ENCODE measurements at regions not wholly inside any gene's neighbourhood (a gene's known extent, or its start where the extent isn't known, plus 50 kb on each side); places are given as distances from the start of the nearest gene placed in this dataset.
"Not testable (repeated sequence)": the region's sequence is repeated elsewhere in the genome, so short reads cannot be mapped to it uniquely, and the experiment has no call there.

DNA sequence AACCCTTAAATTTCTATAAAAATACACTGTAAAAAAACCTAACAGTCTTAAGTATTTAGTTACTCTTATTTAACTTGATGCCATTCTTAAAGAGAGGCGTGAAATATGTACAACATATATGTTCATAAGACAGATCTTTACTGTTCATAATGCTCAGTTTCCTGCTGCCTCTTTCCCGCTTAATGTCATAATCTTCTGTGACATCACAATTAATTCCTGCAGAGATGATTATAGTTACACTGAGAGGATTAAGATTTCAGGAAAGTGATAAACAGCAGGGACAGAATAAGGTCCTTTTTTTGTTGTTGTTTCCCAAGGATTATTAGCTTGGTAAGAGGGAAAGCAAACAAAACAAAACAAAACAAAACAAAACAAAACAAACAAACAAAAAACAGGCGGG lies 801.4 kb downstream of the FLRT2 start:
- no peak for TF ChIP-seq CTCF (IDR thresholded peaks at IDR 0.05)
- H3K36me3 ChIP-seq (ENCODE audit: insufficient read depth, low read length) = no peaks in the 10 kb centered on the region
- Mint-ChIP-seq H3K9me3 (no peaks in the 10 kb centered on the region), H3K27me3 (no peaks in the 10 kb centered on the region), H3K4me3 (no peak overlapping the region), H3K36me3 (ENCODE audit: low read depth) (no peaks in the 10 kb centered on the region), H3K27ac (no peak overlapping the region), H3K4me1 (ENCODE audit: low read depth) (no peaks in the 10 kb centered on the region)
- no peaks in the 10 kb centered on the region for H3K9me3 ChIP-seq (ENCODE audit: control insufficient read depth in 1 of 2, insufficient read depth in 1 of 2, low read length in 2 of 2)
- H3K4me3 ChIP-seq (ENCODE audit: low read length) = no peak overlapping the region
- no peaks in the 10 kb centered on the region for H3K4me1 ChIP-seq (ENCODE audit: insufficient read depth, low read length)
- H3K27ac ChIP-seq (ENCODE audit: low read depth in 1 of 2, low read length in 2 of 2) = no peak overlapping the region
- DNase-seq (no peak), ATAC-seq (ENCODE audit: poor library complexity) (no peak)
- POLR2A ChIA-PET = no interaction called here
- intact Hi-C loops (cut with DNase I, micrococcal nuclease) = no loop called here
- H3K27me3 ChIP-seq (ENCODE audit: control insufficient read depth in 1 of 2, insufficient read depth in 2 of 2, low read length in 2 of 2) = no peaks in the 10 kb centered on the region
- CTCF ChIA-PET = no interaction called here

DNA sequence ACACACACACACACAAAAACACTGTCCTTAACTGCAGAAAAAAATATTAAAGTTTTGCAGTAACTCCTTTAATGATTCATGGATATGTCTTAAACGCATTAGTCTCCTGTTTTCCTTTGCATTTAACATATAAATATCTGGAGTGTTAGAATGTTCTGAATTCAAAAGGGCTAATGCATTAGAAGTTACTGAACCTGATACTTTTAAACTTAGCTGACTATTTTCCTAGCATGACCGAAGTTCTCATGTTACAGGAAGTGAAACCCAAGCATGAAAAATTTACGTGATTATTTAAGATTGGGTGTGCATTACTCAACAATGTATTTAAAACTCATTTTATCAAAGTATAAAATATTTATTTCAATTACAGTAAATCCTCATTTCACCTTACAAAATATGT lies 791.2 kb downstream of the FLRT2 start:
- ChIA-PET CTCF (no interaction called here), POLR2A (no interaction called here)
- Mint-ChIP-seq H3K36me3 (ENCODE audit: low read depth) (no peaks in the 10 kb centered on the region), H3K27me3 (no peaks in the 10 kb centered on the region), H3K4me3 (no peak overlapping the region), H3K4me1 (ENCODE audit: low read depth) (no peaks in the 10 kb centered on the region), H3K9me3 (peaks cover 10% of the 10 kb centered on the region), H3K27ac (no peak overlapping the region)
- H3K4me3 ChIP-seq (ENCODE audit: low read length) = no peak overlapping the region
- DNase-seq (no peak), ATAC-seq (ENCODE audit: poor library complexity) (no peak)
- H3K36me3 ChIP-seq (ENCODE audit: insufficient read depth, low read length) = no peaks in the 10 kb centered on the region
- TF ChIP-seq CTCF (IDR thresholded peaks at IDR 0.05) = no peak
- H3K4me1 ChIP-seq (ENCODE audit: insufficient read depth, low read length) = no peaks in the 10 kb centered on the region
- intact Hi-C loops (cut with DNase I, micrococcal nuclease) = no loop called here
- H3K27ac ChIP-seq (ENCODE audit: low read depth in 1 of 2, low read length in 2 of 2) = no peak overlapping the region
- no peaks in the 10 kb centered on the region for H3K9me3 ChIP-seq (ENCODE audit: control insufficient read depth in 1 of 2, insufficient read depth in 1 of 2, low read length in 2 of 2)
- H3K27me3 ChIP-seq (ENCODE audit: control insufficient read depth in 1 of 2, insufficient read depth in 2 of 2, low read length in 2 of 2) = no peaks in the 10 kb centered on the region

GRCh38 chr14:86312154-86312665 lies 782.3 kb downstream of the FLRT2 start:
- H3K4me1 Mint-ChIP-seq (ENCODE audit: low read depth); CTCF ChIA-PET; H3K27me3 Mint-ChIP-seq; intact Hi-C loops (cut with DNase I, micrococcal nuclease); H3K4me3 ChIP-seq (ENCODE audit: low read length); DNase-seq; ATAC-seq (ENCODE audit: poor library complexity); H3K27ac Mint-ChIP-seq; H3K27ac ChIP-seq (ENCODE audit: low read depth in 1 of 2, low read length in 2 of 2); H3K4me1 ChIP-seq (ENCODE audit: insufficient read depth, low read length); POLR2A ChIA-PET; H3K36me3 Mint-ChIP-seq (ENCODE audit: low read depth); H3K36me3 ChIP-seq (ENCODE audit: insufficient read depth, low read length); H3K9me3 Mint-ChIP-seq; H3K27me3 ChIP-seq (ENCODE audit: control insufficient read depth in 1 of 2, insufficient read depth in 2 of 2, low read length in 2 of 2); H3K4me3 Mint-ChIP-seq: not testable (repeated sequence)
- H3K9me3 ChIP-seq (ENCODE audit: control insufficient read depth in 1 of 2, insufficient read depth in 1 of 2, low read length in 2 of 2) = peaks cover 0 to 11% of the 10 kb centered on the region in 2 experiments

- Histone ChIP-seq H3K4me3 (ENCODE audit: low read length) (no peak overlapping the region), H3K36me3 (ENCODE audit: insufficient read depth, low read length) (no peaks in the 10 kb centered on the region), H3K27ac (ENCODE audit: low read depth in 1 of 2, low read length in 2 of 2) (no peak overlapping the region), H3K27me3 (ENCODE audit: control insufficient read depth in 1 of 2, insufficient read depth in 2 of 2, low read length in 2 of 2) (no peaks in the 10 kb centered on the region), H3K9me3 (ENCODE audit: control insufficient read depth in 1 of 2, insufficient read depth in 1 of 2, low read length in 2 of 2) (peaks cover 0 to 11% of the 10 kb centered on the region in 2 experiments), H3K4me1 (ENCODE audit: insufficient read depth, low read length) (no peaks in the 10 kb centered on the region)
- Mint-ChIP-seq H3K9me3 (no peaks in the 10 kb centered on the region), H3K27me3 (no peaks in the 10 kb centered on the region), H3K4me3 (no peak overlapping the region), H3K36me3 (ENCODE audit: low read depth) (no peaks in the 10 kb centered on the region), H3K4me1 (ENCODE audit: low read depth) (no peaks in the 10 kb centered on the region), H3K27ac (no peak overlapping the region)
- intact Hi-C loops (cut with DNase I, micrococcal nuclease) = no loop called here
- DNase-seq (no peak), ATAC-seq (ENCODE audit: poor library complexity) (no peak)
- ChIA-PET POLR2A (no interaction called here), CTCF (no interaction called here)
- TF ChIP-seq CTCF (IDR thresholded peaks at IDR 0.05) = no peak
These were observed 781.2 kb downstream of the FLRT2 start for GRCh38 chr14:86311151-86311550.
